CD14-positive monocyte (primary cell): ENCODE measurements at regions not wholly inside any gene's neighbourhood (a gene's known extent, or its start where the extent isn't known, plus 50 kb on each side); places are given as distances from the start of the nearest gene placed in this dataset.

Experiments used
- DNase-seq, 3 donors: peaks; one replicate each; pipeline ENCODE4 v3.0.0-alpha.2; 2011 to 2022
- H2AFZ ChIP-seq: 2 replicates; pipeline ENCODE4 v1.6.0; 2012; ENCODE audit warnings: mild to moderate bottlenecking, low read depth, low read length, inconsistent platforms; ENCODE audit not compliant: insufficient read depth, poor library complexity, severe bottlenecking
- H3K27ac ChIP-seq, 2 donors: 1 replicate in 1 of 2; 2 replicates in 1 of 2; pipeline ENCODE4 v1.5.1; 2012 to 2013; ENCODE audit warnings: low read length in 2 of 2, control low read depth in 1 of 2, inconsistent platforms in 1 of 2, low read depth in 1 of 2, mild to moderate bottlenecking in 1 of 2
- H3K27me3 ChIP-seq, 2 donors: one replicate each; pipeline versions ENCODE4 v1.6.0 to v1.6.1; 2011 to 2013; ENCODE audit warnings: low read length in 2 of 2; ENCODE audit not compliant: control insufficient read depth in 2 of 2, insufficient read depth in 2 of 2
- H3K36me3 ChIP-seq, 2 donors: replicated peaks in 1 of 2; 1 replicate in 1 of 2; 2 replicates in 1 of 2; pipeline versions ENCODE4 v1.5.1 to v1.6.1; 2012 to 2013; ENCODE audit warnings: low read length in 2 of 2, control low read depth in 1 of 2, inconsistent platforms in 1 of 2, mild to moderate bottlenecking in 1 of 2; ENCODE audit not compliant: insufficient read depth in 2 of 2, control insufficient read depth in 1 of 2
- H3K4me1 ChIP-seq, 2 donors: 1 replicate in 1 of 2; 2 replicates in 1 of 2; pipeline versions ENCODE4 v1.5.1 to v1.6.1; 2012 to 2013; ENCODE audit warnings: low read length in 2 of 2, control low read depth in 1 of 2, inconsistent platforms in 1 of 2, mild to moderate bottlenecking in 1 of 2, moderate library complexity in 1 of 2; ENCODE audit not compliant: insufficient read depth in 2 of 2, control insufficient read depth in 1 of 2
- H3K4me2 ChIP-seq: replicated peaks from 2 replicates; pipeline ENCODE3; 2012; ENCODE audit warnings: low read length, moderate library complexity, mild to moderate bottlenecking; ENCODE audit not compliant: poor library complexity, severe bottlenecking; ENCODE audit errors: extremely low read depth
- H3K4me3 ChIP-seq, 3 experiments: fragments of 200-600 bp in 1 of 3; sonication (generic) in 1 of 3; replicated peaks in 1 of 3; 1 replicate in 2 of 3; 2 replicates in 1 of 3; pipeline ENCODE4 v1.5.1; 2011 to 2013; ENCODE audit warnings: low read length in 3 of 3, mild to moderate bottlenecking in 3 of 3, control low read depth in 2 of 3, low read depth in 2 of 3, inconsistent platforms in 1 of 3, moderate library complexity in 1 of 3
- H3K79me2 ChIP-seq: 2 replicates; pipeline ENCODE4 v1.6.0; 2012; ENCODE audit warnings: mild to moderate bottlenecking, control low read depth, inconsistent platforms, low read length, moderate library complexity; ENCODE audit not compliant: insufficient read depth
- H3K9ac ChIP-seq: 2 replicates; pipeline ENCODE4 v1.6.0; 2017; ENCODE audit warnings: low read length, mild to moderate bottlenecking; ENCODE audit not compliant: insufficient read depth, poor library complexity, severe bottlenecking
- H3K9me3 ChIP-seq, 2 donors: replicated peaks in 1 of 2; 1 replicate in 1 of 2; 2 replicates in 1 of 2; pipeline versions ENCODE4 v1.5.1 to v1.6.1; 2012 to 2013; ENCODE audit warnings: low read length in 2 of 2, control low read depth in 1 of 2; ENCODE audit not compliant: control insufficient read depth in 1 of 2, insufficient read depth in 1 of 2
- H4K20me1 ChIP-seq: 2 replicates; pipeline ENCODE4 v1.6.0; 2012; ENCODE audit warnings: mild to moderate bottlenecking, low read length, control low read depth, moderate library complexity; ENCODE audit not compliant: insufficient read depth
- H3K27ac Mint-ChIP-seq, 7 donors: one replicate each; pipeline ENCODE4 v1.8.0; 2020; ENCODE audit warnings: mild to moderate bottlenecking in 7 of 7, mixed read lengths in 7 of 7, moderate library complexity in 6 of 7, inconsistent platforms in 2 of 7
- H3K27me3 Mint-ChIP-seq, 3 donors: one replicate each; pipeline ENCODE4 v1.8.0; 2021 to 2022; ENCODE audit warnings: low read depth in 3 of 3, mild to moderate bottlenecking in 3 of 3, mixed read lengths in 3 of 3, moderate library complexity in 3 of 3, inconsistent platforms in 1 of 3
- H3K36me3 Mint-ChIP-seq, 2 donors: one replicate each; pipeline ENCODE4 v1.8.0; 2020; ENCODE audit warnings: mixed read lengths in 2 of 2, inconsistent platforms in 1 of 2, mild to moderate bottlenecking in 1 of 2
- H3K4me1 Mint-ChIP-seq: one replicate; pipeline ENCODE4 v1.8.0; 2020; ENCODE audit warnings: mild to moderate bottlenecking, mixed read lengths
- H3K4me3 Mint-ChIP-seq, 2 donors: one replicate each; pipeline ENCODE4 v1.8.0; 2020; ENCODE audit warnings: mild to moderate bottlenecking in 2 of 2, mixed read lengths in 2 of 2, moderate library complexity in 1 of 2
- H3K9me3 Mint-ChIP-seq, 7 donors: one replicate each; pipeline ENCODE4 v1.8.0; 2020 to 2022; ENCODE audit warnings: mixed read lengths in 7 of 7, mild to moderate bottlenecking in 6 of 7, moderate library complexity in 6 of 7, inconsistent platforms in 2 of 7
- WGBS: methylation state at CpG from one replicate; pipeline ENCODE4 v1.1.5; 2013; ENCODE audit warnings: missing lambda C conversion rate; ENCODE audit not compliant: insufficient coverage; 5-methylcytosine and 5-hydroxymethylcytosine counted together
- intact Hi-C, 2 donors: fragments of 100-400 bp; cut with micrococcal nuclease; formaldehyde crosslinking; loops; one replicate each; pipeline versions ENCODE4 v1.15.0 to v1.15.1; 2023
- TF ChIP-seq, protein P1 (sequence below): fragments of 200-600 bp; IDR thresholded peaks from one replicate; pipeline ENCODE4 v1.8.0; 2022; ENCODE audit warnings: antibody characterized with exemption, mild to moderate bottlenecking

DNA sequence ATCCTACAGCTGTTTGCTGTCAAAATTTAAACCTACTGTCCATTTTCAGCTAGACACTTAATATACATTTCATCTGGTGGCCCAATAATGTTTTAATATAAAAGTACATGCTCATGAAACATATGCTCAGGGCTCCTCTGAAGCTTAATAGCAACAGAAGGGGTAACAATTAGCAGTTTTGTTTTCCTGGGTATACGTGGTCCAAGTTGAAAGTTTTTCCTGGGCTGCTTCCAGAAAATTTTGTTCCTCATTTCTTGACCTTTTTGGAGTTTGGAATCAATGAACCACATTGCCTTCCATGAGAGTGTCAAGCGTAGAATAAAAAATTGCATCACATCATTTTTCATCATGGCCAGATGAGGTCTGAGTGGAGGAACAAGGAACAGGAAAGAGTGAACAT is 537.3 kb upstream of the MGMT start:
- Histone ChIP-seq H2AFZ (no peak overlapping the region), H3K4me3 (no peak overlapping the region), H3K79me2 (no peaks in the 10 kb centered on the region), H4K20me1 (no peaks in the 10 kb centered on the region), H3K9ac (no peak overlapping the region), H3K27me3 (no peaks in the 10 kb centered on the region), H3K4me2 (no peak overlapping the region), H3K4me1 (no peaks in the 10 kb centered on the region), H3K36me3 (no peaks in the 10 kb centered on the region), H3K27ac (no peak overlapping the region), H3K9me3 (peaks cover 0 to 4% of the 10 kb centered on the region in 2 donors)
- Mint-ChIP-seq H3K27ac (no peak overlapping the region), H3K4me1 (no peaks in the 10 kb centered on the region), H3K27me3 (peaks cover 0 to 10% (median 7%) of the 10 kb centered on the region in 3 donors), H3K36me3 (no peaks in the 10 kb centered on the region), H3K4me3 (no peak overlapping the region), H3K9me3 (peaks cover 0 to 7% (median 2%) of the 10 kb centered on the region in 7 donors)
- TF ChIP-seq, protein P1, sequence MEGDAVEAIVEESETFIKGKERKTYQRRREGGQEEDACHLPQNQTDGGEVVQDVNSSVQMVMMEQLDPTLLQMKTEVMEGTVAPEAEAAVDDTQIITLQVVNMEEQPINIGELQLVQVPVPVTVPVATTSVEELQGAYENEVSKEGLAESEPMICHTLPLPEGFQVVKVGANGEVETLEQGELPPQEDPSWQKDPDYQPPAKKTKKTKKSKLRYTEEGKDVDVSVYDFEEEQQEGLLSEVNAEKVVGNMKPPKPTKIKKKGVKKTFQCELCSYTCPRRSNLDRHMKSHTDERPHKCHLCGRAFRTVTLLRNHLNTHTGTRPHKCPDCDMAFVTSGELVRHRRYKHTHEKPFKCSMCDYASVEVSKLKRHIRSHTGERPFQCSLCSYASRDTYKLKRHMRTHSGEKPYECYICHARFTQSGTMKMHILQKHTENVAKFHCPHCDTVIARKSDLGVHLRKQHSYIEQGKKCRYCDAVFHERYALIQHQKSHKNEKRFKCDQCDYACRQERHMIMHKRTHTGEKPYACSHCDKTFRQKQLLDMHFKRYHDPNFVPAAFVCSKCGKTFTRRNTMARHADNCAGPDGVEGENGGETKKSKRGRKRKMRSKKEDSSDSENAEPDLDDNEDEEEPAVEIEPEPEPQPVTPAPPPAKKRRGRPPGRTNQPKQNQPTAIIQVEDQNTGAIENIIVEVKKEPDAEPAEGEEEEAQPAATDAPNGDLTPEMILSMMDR: no peak
- DNase-seq: no peak
- WGBS: 0% methylated on average over 1 of the region's 2 CpGs
- intact Hi-C loops: no loop called here

DNA sequence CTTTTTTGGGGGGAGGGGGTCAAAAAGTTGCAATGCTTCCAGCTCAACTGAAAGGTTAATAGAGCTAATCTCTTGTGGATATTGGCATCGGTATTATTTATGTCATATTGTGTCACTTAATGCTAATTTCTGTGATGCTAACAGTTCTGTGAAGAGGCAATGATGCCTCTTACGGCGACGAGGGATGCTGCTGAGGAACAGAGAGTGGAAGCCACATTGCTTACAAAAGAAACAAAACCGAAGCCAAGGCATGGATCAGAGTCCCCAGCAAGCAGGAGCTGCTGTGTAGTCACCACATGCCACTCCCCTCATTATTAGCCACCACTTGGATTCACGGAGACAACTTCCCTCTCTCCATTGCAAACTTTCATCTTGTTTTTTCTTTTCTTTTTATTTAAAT is 536.5 kb upstream of the MGMT start:
- Histone ChIP-seq H3K36me3 (no peaks in the 10 kb centered on the region), H3K4me3 (no peak overlapping the region), H3K79me2 (no peaks in the 10 kb centered on the region), H4K20me1 (no peaks in the 10 kb centered on the region), H2AFZ (no peak overlapping the region), H3K9me3 (no peaks in the 10 kb centered on the region), H3K4me1 (no peaks in the 10 kb centered on the region), H3K27me3 (no peaks in the 10 kb centered on the region), H3K27ac (no peak overlapping the region), H3K4me2 (no peak overlapping the region), H3K9ac (no peak overlapping the region)
- intact Hi-C loops: no loop called here
- Mint-ChIP-seq H3K27ac (no peak overlapping the region), H3K36me3 (no peaks in the 10 kb centered on the region), H3K4me1 (no peaks in the 10 kb centered on the region), H3K4me3 (no peak overlapping the region), H3K27me3 (peaks cover 0 to 12% (median 7%) of the 10 kb centered on the region in 3 donors), H3K9me3 (peaks cover 0 to 5% (median 3%) of the 10 kb centered on the region in 7 donors)
- DNase-seq: no peak
- TF ChIP-seq, protein P1: no peak
- 79% methylated on average over 6 of the region's 6 CpGs for WGBS
